GM12892 (cell line): ENCODE measurements at regions not wholly inside any gene's neighbourhood (a gene's known extent, or its start where the extent isn't known, plus 50 kb on each side); places are given as distances from the start of the nearest gene placed in this dataset.

ENCODE experiments used
- POLR2A ChIP-seq: IDR thresholded peaks from 2 replicates; pipeline ENCODE4 v1.6.1; 2011; ENCODE audit warnings: low read depth, low read length, control low read depth
- POLR2AphosphoS5 ChIP-seq: IDR thresholded peaks from 2 replicates; pipeline ENCODE4 v1.6.1; 2011; ENCODE audit warnings: low read depth, low read length, control low read depth
- TAF1 ChIP-seq: IDR thresholded peaks from 2 replicates; pipeline ENCODE4 v1.6.1; 2011; ENCODE audit warnings: low read depth, mild to moderate bottlenecking, control low read depth, low read length, borderline replicate concordance

DNA sequence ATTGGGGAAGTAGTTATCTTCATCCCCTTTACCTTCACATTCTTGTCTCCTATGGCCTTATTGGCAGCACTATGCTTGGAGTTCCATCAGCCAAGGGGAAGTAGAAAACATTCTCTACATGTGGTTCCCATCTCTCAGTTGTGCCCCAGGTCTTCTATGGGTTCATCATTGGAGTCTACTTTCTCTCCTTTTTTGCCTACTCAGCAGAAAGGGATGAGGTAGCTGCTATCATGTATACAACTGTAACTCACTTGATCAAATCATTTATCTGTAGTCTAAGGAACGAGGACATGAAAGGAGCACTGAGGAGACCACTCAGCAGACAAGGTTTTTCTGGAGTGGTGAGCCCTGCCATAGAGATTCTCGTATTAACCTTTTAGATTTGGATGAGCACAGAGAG, 119.0 kb upstream of the OR13H1 start:
- no peak for TF ChIP-seq POLR2A
- no peak for TF ChIP-seq POLR2AphosphoS5
- TF ChIP-seq TAF1, result no peak
